ENCODE measurements at regions not wholly inside any gene's neighbourhood (a gene's known extent, or its start where the extent isn't known, plus 50 kb on each side); places are given as distances from the start of the nearest gene placed in this dataset.

DNA sequence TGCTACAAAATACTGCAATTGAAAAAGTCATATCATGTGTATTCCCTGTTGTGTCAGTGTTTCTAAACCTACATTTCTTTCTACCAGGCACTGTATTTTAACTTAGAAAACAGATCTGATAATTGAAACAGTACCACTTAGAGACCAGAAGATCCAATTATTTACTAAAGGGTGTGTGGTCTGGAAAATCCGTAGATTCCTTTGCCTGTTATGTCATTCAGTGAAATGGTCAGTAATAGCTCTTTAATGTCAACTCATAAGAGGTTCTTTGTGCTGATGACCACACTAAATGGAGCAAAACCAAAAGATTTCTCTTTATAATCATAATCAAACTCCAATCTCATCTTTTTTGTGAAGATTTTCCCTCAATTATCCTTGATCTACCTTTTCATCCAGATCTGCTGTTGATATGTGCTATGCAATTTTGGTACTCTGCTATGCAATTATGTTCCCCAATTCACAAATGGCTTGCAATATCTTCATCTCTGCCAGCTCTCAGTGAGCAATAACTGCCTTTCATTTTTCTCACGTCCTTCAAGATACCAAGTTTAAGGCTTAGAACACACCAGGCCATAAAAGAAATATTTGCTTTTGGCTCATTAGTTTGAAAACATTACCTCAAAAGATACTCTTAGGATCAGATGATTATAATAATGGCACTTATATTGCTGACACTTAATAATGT lies 165.5 kb downstream of the MOXD1 start:
- ATAC-seq = no peak
- ChIA-PET CTCF (no interaction called here), RAD21 (ENCODE audit: unreplicated experiment) (no interaction called here), SMC1A (ENCODE audit: uncharacterized antibody, unreplicated experiment) (interaction anchor here (0.7 kb wide), 1 partner anchor 763 kb away, joined by 3 read pairs; no protein-coding TSS in a partner anchor), POLR2A (no interaction called here)
- Histone ChIP-seq H3K4me1 (ENCODE audit: control insufficient read depth, insufficient read depth, low read length) (no peaks in the 10 kb centered on the region), H4K20me1 (ENCODE audit: control insufficient read depth, insufficient read depth) (no peaks in the 10 kb centered on the region), H3K27me3 (replicated peaks in 1 of 2; ENCODE audit: control insufficient read depth in 2 of 2, insufficient read depth in 2 of 2, low read length in 1 of 2) (peaks cover 0 to 2% of the 10 kb centered on the region in 2 experiments; a peak in 1 of 4 replicates), H3K4me3 (no peak overlapping the region), H3K79me2 (ENCODE audit: control insufficient read depth, insufficient read depth, low read length) (no peaks in the 10 kb centered on the region), H3K9ac (ENCODE audit: control insufficient read depth, insufficient read depth, low read length) (no peak overlapping the region), H2AFZ (ENCODE audit: control insufficient read depth, low read depth, low read length) (no peak overlapping the region), H3K9me3 (replicated peaks; ENCODE audit: control insufficient read depth, insufficient read depth, low read length) (no peaks in the 10 kb centered on the region), H3K27ac (ENCODE audit: control insufficient read depth, insufficient read depth) (no peak overlapping the region), H3K4me2 (ENCODE audit: control insufficient read depth, insufficient read depth) (no peak overlapping the region), H3K36me3 (ENCODE audit: control insufficient read depth in 2 of 2, insufficient read depth in 2 of 2, low read length in 1 of 2) (no peaks in the 10 kb centered on the region)
- DNase-seq (ENCODE audit: low read depth, low spot score) = no peak
- intact Hi-C loops (cut with micrococcal nuclease; ENCODE audit: unreplicated experiment) = no loop called here
- no peak for FAIRE-seq
- TF ChIP-seq ZBED1 (IDR thresholded peaks at IDR 0.05; ENCODE audit: borderline replicate concordance) (no peak), ZNF384 (IDR thresholded peaks at IDR 0.05; ENCODE audit: borderline replicate concordance, low read depth, low read length) (no peak), BRCA1 (IDR thresholded peaks at IDR 0.05; ENCODE audit: low read depth, low read length) (no peak), E2F8 (IDR thresholded peaks at IDR 0.05; ENCODE audit: low read depth, partially characterized antibody) (no peak), CHD2 (IDR thresholded peaks at IDR 0.05; ENCODE audit: borderline replicate concordance, low read depth, low read length) (no peak), STAT3 (IDR thresholded peaks at IDR 0.05; ENCODE audit: low read depth, low read length) (no peak), MLLT1 (IDR thresholded peaks at IDR 0.05) (no peak), CHD4 (IDR thresholded peaks at IDR 0.05) (no peak), POLR2AphosphoS2 (IDR thresholded peaks at IDR 0.05; ENCODE audit: low read depth, low read length) (no peak), TBL1XR1 (IDR thresholded peaks at IDR 0.05; ENCODE audit: low read depth, low read length) (no peak), SUPT20H (IDR thresholded peaks at IDR 0.05; ENCODE audit: borderline replicate concordance, control insufficient read depth, low read depth, low read length) (no peak), NBN (IDR thresholded peaks at IDR 0.05) (no peak), RCOR1 (conservative IDR thresholded peaks at IDR 0.05; ENCODE audit: low read depth, low read length) (no peak), TAF1 (IDR thresholded peaks at IDR 0.05; ENCODE audit: borderline replicate concordance, low read depth, low read length) (no peak), DPF2 (IDR thresholded peaks at IDR 0.05) (no peak), IKZF2 (IDR thresholded peaks at IDR 0.05) (no peak), BHLHE40 (IDR thresholded peaks at IDR 0.05; ENCODE audit: borderline replicate concordance in 1 of 2, low read depth in 2 of 2, low read length in 1 of 2) (no peak), ATF7 (IDR thresholded peaks at IDR 0.05; ENCODE audit: low read depth) (no peak)
- TF ChIP-seq, protein P1, sequence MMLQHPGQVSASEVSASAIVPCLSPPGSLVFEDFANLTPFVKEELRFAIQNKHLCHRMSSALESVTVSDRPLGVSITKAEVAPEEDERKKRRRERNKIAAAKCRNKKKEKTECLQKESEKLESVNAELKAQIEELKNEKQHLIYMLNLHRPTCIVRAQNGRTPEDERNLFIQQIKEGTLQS (IDR thresholded peaks at IDR 0.05; ENCODE audit: borderline replicate concordance, extremely low read depth, low read depth, low read length) = no peak
- TF ChIP-seq, protein P2, sequence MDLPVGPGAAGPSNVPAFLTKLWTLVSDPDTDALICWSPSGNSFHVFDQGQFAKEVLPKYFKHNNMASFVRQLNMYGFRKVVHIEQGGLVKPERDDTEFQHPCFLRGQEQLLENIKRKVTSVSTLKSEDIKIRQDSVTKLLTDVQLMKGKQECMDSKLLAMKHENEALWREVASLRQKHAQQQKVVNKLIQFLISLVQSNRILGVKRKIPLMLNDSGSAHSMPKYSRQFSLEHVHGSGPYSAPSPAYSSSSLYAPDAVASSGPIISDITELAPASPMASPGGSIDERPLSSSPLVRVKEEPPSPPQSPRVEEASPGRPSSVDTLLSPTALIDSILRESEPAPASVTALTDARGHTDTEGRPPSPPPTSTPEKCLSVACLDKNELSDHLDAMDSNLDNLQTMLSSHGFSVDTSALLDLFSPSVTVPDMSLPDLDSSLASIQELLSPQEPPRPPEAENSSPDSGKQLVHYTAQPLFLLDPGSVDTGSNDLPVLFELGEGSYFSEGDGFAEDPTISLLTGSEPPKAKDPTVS (IDR thresholded peaks at IDR 0.05; ENCODE audit: low read depth, low read length) = no peak
- BruUV-seq (replicated peaks) = no TSS peak
- 0% methylated on average over 2 of the region's 2 CpGs for WGBS (ENCODE audit: insufficient coverage, insufficient replicate concordance, low lambda C conversion rate, missing lambda C conversion rate)
- in situ Hi-C loops (cut with MboI) = no loop called here

Measured in GM12878 (cell line).